ENCODE measurements at regions not wholly inside any gene's neighbourhood (a gene's known extent, or its start where the extent isn't known, plus 50 kb on each side); places are given as distances from the start of the nearest gene placed in this dataset.

DNA sequence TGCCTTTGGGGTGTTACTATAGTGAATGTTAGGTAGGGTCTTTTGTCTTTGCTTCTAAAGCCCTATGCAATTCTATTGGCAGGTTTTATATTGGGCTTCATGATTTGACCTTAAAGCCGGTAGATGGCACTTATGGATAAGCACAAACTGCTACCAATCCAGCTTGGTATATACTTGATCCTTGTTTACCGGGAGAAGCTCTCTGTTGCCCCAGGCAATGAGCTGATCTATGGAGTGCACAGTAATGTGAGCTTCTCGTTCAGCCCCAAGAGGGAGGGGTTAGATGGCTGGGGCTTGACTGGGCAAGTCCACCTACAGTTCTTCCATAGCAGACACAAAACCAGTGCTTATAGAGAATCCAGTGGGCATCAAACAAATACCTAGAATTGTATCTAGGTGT is 287.2 kb upstream of the CT83 start:
- Histone ChIP-seq H3K4me3 (no peak overlapping the region), H3K9me2 (ENCODE audit: insufficient read depth) (no peaks in the 10 kb centered on the region), H2AFZ (no peak overlapping the region), H3F3A (replicated peaks; ENCODE audit: low read depth) (no peaks in the 10 kb centered on the region), H3K27ac (ENCODE audit: low read depth) (no peak overlapping the region), H3K4me1 (ENCODE audit: insufficient read depth) (no peaks in the 10 kb centered on the region), H3K36me3 (ENCODE audit: insufficient read depth) (no peaks in the 10 kb centered on the region), H3K27me3 (ENCODE audit: insufficient read depth) (no peaks in the 10 kb centered on the region), H4K20me1 (replicated peaks; ENCODE audit: insufficient read depth) (no peaks in the 10 kb centered on the region), H3K79me2 (replicated peaks; ENCODE audit: insufficient read depth) (no peaks in the 10 kb centered on the region), H3K4me2 (no peak overlapping the region)
- Mint-ChIP-seq H3K27me3 (ENCODE audit: insufficient read depth, low read depth, poor library complexity) (no peaks in the 10 kb centered on the region), H3K4me3 (no peak overlapping the region), H3K4me1 (no peaks in the 10 kb centered on the region), H3K9me3 (no peaks in the 10 kb centered on the region), H3K27ac (no peak overlapping the region), H3K36me3 (ENCODE audit: low read depth) (no peaks in the 10 kb centered on the region)
- DNase-seq (ENCODE audit: low spot score) (no peak), ATAC-seq (no peak)
- TF ChIP-seq ZNF114 (CRISPR knock-in tag; IDR thresholded peaks at IDR 0.05): no peak
- TF ChIP-seq, protein P1, sequence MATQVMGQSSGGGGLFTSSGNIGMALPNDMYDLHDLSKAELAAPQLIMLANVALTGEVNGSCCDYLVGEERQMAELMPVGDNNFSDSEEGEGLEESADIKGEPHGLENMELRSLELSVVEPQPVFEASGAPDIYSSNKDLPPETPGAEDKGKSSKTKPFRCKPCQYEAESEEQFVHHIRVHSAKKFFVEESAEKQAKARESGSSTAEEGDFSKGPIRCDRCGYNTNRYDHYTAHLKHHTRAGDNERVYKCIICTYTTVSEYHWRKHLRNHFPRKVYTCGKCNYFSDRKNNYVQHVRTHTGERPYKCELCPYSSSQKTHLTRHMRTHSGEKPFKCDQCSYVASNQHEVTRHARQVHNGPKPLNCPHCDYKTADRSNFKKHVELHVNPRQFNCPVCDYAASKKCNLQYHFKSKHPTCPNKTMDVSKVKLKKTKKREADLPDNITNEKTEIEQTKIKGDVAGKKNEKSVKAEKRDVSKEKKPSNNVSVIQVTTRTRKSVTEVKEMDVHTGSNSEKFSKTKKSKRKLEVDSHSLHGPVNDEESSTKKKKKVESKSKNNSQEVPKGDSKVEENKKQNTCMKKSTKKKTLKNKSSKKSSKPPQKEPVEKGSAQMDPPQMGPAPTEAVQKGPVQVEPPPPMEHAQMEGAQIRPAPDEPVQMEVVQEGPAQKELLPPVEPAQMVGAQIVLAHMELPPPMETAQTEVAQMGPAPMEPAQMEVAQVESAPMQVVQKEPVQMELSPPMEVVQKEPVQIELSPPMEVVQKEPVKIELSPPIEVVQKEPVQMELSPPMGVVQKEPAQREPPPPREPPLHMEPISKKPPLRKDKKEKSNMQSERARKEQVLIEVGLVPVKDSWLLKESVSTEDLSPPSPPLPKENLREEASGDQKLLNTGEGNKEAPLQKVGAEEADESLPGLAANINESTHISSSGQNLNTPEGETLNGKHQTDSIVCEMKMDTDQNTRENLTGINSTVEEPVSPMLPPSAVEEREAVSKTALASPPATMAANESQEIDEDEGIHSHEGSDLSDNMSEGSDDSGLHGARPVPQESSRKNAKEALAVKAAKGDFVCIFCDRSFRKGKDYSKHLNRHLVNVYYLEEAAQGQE (IDR thresholded peaks at IDR 0.05; ENCODE audit: unreplicated experiment): no peak
- no peak for TF ChIP-seq EZH2phosphoT487 (IDR thresholded peaks at IDR 0.05; ENCODE audit: unreplicated experiment)
- TF ChIP-seq, protein P2, sequence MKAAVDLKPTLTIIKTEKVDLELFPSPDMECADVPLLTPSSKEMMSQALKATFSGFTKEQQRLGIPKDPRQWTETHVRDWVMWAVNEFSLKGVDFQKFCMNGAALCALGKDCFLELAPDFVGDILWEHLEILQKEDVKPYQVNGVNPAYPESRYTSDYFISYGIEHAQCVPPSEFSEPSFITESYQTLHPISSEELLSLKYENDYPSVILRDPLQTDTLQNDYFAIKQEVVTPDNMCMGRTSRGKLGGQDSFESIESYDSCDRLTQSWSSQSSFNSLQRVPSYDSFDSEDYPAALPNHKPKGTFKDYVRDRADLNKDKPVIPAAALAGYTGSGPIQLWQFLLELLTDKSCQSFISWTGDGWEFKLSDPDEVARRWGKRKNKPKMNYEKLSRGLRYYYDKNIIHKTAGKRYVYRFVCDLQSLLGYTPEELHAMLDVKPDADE (IDR thresholded peaks at IDR 0.05): no peak
- TF ChIP-seq JUNB (IDR thresholded peaks at IDR 0.05; ENCODE audit: unreplicated experiment): no peak
- no peak for TF ChIP-seq EZH2 (IDR thresholded peaks at IDR 0.05; ENCODE audit: low read depth, unreplicated experiment)
- no peak for TF ChIP-seq STAT1 (IDR thresholded peaks at IDR 0.05; ENCODE audit: unreplicated experiment)
- TF ChIP-seq POLR2AphosphoS5 (IDR thresholded peaks at IDR 0.05; ENCODE audit: low read depth): no peak
- no peak for TF ChIP-seq ZNF331 (CRISPR knock-in tag; IDR thresholded peaks at IDR 0.05; ENCODE audit: low read depth)
- TF ChIP-seq, protein P3, sequence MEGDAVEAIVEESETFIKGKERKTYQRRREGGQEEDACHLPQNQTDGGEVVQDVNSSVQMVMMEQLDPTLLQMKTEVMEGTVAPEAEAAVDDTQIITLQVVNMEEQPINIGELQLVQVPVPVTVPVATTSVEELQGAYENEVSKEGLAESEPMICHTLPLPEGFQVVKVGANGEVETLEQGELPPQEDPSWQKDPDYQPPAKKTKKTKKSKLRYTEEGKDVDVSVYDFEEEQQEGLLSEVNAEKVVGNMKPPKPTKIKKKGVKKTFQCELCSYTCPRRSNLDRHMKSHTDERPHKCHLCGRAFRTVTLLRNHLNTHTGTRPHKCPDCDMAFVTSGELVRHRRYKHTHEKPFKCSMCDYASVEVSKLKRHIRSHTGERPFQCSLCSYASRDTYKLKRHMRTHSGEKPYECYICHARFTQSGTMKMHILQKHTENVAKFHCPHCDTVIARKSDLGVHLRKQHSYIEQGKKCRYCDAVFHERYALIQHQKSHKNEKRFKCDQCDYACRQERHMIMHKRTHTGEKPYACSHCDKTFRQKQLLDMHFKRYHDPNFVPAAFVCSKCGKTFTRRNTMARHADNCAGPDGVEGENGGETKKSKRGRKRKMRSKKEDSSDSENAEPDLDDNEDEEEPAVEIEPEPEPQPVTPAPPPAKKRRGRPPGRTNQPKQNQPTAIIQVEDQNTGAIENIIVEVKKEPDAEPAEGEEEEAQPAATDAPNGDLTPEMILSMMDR (conservative IDR thresholded peaks at IDR 0.05; ENCODE audit: low read depth in 2 of 2): no peak
- no peak for TF ChIP-seq NANOG (IDR thresholded peaks at IDR 0.05; ENCODE audit: borderline replicate concordance)
- TF ChIP-seq CREB1 (CRISPR knock-in tag; IDR thresholded peaks at IDR 0.05; ENCODE audit: low read depth): no peak
- TF ChIP-seq, protein P4, sequence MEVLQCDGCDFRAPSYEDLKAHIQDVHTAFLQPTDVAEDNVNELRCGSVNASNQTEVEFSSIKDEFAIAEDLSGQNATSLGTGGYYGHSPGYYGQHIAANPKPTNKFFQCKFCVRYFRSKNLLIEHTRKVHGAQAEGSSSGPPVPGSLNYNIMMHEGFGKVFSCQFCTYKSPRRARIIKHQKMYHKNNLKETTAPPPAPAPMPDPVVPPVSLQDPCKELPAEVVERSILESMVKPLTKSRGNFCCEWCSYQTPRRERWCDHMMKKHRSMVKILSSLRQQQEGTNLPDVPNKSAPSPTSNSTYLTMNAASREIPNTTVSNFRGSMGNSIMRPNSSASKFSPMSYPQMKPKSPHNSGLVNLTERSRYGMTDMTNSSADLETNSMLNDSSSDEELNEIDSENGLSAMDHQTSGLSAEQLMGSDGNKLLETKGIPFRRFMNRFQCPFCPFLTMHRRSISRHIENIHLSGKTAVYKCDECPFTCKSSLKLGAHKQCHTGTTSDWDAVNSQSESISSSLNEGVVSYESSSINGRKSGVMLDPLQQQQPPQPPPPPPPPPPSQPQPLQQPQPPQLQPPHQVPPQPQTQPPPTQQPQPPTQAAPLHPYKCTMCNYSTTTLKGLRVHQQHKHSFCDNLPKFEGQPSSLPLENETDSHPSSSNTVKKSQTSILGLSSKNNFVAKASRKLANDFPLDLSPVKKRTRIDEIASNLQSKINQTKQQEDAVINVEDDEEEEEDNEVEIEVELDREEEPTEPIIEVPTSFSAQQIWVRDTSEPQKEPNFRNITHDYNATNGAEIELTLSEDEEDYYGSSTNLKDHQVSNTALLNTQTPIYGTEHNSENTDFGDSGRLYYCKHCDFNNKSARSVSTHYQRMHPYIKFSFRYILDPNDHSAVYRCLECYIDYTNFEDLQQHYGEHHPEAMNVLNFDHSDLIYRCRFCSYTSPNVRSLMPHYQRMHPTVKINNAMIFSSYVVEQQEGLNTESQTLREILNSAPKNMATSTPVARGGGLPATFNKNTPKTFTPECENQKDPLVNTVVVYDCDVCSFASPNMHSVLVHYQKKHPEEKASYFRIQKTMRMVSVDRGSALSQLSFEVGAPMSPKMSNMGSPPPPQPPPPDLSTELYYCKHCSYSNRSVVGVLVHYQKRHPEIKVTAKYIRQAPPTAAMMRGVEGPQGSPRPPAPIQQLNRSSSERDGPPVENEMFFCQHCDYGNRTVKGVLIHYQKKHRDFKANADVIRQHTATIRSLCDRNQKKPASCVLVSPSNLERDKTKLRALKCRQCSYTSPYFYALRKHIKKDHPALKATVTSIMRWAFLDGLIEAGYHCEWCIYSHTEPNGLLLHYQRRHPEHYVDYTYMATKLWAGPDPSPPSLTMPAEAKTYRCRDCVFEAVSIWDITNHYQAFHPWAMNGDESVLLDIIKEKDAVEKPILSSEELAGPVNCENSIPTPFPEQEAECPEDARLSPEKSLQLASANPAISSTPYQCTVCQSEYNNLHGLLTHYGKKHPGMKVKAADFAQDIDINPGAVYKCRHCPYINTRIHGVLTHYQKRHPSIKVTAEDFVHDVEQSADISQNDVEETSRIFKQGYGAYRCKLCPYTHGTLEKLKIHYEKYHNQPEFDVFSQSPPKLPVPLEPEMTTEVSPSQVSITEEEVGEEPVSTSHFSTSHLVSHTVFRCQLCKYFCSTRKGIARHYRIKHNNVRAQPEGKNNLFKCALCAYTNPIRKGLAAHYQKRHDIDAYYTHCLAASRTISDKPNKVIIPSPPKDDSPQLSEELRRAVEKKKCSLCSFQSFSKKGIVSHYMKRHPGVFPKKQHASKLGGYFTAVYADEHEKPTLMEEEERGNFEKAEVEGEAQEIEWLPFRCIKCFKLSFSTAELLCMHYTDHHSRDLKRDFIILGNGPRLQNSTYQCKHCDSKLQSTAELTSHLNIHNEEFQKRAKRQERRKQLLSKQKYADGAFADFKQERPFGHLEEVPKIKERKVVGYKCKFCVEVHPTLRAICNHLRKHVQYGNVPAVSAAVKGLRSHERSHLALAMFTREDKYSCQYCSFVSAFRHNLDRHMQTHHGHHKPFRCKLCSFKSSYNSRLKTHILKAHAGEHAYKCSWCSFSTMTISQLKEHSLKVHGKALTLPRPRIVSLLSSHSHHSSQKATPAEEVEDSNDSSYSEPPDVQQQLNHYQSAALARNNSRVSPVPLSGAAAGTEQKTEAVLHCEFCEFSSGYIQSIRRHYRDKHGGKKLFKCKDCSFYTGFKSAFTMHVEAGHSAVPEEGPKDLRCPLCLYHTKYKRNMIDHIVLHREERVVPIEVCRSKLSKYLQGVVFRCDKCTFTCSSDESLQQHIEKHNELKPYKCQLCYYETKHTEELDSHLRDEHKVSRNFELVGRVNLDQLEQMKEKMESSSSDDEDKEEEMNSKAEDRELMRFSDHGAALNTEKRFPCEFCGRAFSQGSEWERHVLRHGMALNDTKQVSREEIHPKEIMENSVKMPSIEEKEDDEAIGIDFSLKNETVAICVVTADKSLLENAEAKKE (CRISPR knock-in tag; IDR thresholded peaks at IDR 0.05): no peak
